Activated CD8-positive, alpha-beta memory T cell treated with anti-CD3 and anti-CD28 coated beads, Interleukin-2, amount 50 U/mL, for 24 hours (primary cell): ENCODE measurements at regions not wholly inside any gene's neighbourhood (a gene's known extent, or its start where the extent isn't known, plus 50 kb on each side); places are given as distances from the start of the nearest gene placed in this dataset.

Source experiments
- DNase-seq: peaks from one replicate; pipeline ENCODE4 v3.0.0-alpha.2; 2020; ENCODE audit errors: extremely low read depth

GRCh38 chr6:169895926-169896761, 144.7 kb downstream of the ERMARD start:
- DNase-seq = no peak

- no peak for DNase-seq
Measured at GRCh38 chr6:169895000-169895759, 143.8 kb downstream of the ERMARD start.

GRCh38 chr6:169894377-169894960, 143.0 kb downstream of the ERMARD start:
- DNase-seq = no peak

- no peak for DNase-seq
Measured at GRCh38 chr6:169893624-169894023, 142.2 kb downstream of the ERMARD start.

GRCh38 chr6:169891846-169892245, 140.4 kb downstream of the ERMARD start:
- no peak for DNase-seq

- no peak for DNase-seq
Measured at GRCh38 chr6:169891421-169891820, 140.0 kb downstream of the ERMARD start.

- no peak for DNase-seq
Measured at GRCh38 chr6:169890901-169891300, 139.5 kb downstream of the ERMARD start.

GRCh38 chr6:169890049-169890448, 138.6 kb downstream of the ERMARD start:
- DNase-seq = no peak

GRCh38 chr6:169887529-169888140, 136.2 kb downstream of the ERMARD start:
- no peak for DNase-seq

- DNase-seq = no peak
Measured at GRCh38 chr6:169886631-169887227, 135.3 kb downstream of the ERMARD start.

- DNase-seq = no peak
Measured at GRCh38 chr6:169885831-169886230, 134.4 kb downstream of the ERMARD start.

- DNase-seq = no peak
Measured at GRCh38 chr6:169885131-169885530, 133.7 kb downstream of the ERMARD start.

GRCh38 chr6:169884158-169884557, 132.7 kb downstream of the ERMARD start:
- DNase-seq = no peak

GRCh38 chr6:169883316-169883715, 131.9 kb downstream of the ERMARD start:
- DNase-seq = no peak

GRCh38 chr6:169881976-169882375, 130.6 kb downstream of the ERMARD start:
- DNase-seq = no peak

GRCh38 chr6:169881398-169881797, 130.0 kb downstream of the ERMARD start:
- no peak for DNase-seq

- DNase-seq = no peak
Measured at GRCh38 chr6:169880516-169880915, 129.1 kb downstream of the ERMARD start.

- DNase-seq = no peak
Measured at GRCh38 chr6:169869301-169869700, 117.9 kb downstream of the ERMARD start.

GRCh38 chr6:169868458-169868857, 117.0 kb downstream of the ERMARD start:
- DNase-seq = peak; percentile 12

GRCh38 chr6:169867751-169868191, 116.3 kb downstream of the ERMARD start:
- DNase-seq = no peak

- no peak for DNase-seq
Measured at GRCh38 chr6:169866668-169867521, 115.5 kb downstream of the ERMARD start.
